ENCODE measurements at regions not wholly inside any gene's neighbourhood (a gene's known extent, or its start where the extent isn't known, plus 50 kb on each side); places are given as distances from the start of the nearest gene placed in this dataset.

DNA sequence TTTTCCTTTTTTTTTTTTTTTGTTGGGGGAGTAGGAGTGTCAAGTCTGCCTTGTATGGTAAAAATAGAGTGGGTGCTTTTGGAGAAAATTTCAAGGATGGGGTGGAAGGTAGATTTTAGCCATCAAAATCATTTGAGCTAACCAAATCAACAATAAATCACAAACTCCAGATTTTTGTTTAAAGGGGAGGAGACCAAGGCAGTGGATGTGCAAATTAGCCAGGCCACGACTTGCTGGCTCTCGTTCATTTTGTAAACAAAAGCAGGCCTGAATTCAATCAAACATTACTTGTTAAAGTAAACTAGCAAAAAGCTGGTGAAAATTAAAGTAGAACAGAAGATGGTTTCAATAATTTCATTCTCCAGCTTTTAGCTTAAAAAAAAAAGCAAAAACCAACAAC lies 387.2 kb downstream of the BMP4 start:
- no peak overlapping the region for H3K27ac ChIP-seq (ENCODE audit: low read depth)
- H2AFZ ChIP-seq: no peak overlapping the region
- H3F3A ChIP-seq (replicated peaks; ENCODE audit: low read depth): no peaks in the 10 kb centered on the region
- peaks cover 15% of the 10 kb centered on the region for H3K4me1 ChIP-seq (ENCODE audit: insufficient read depth)
- no peaks in the 10 kb centered on the region for H3K79me2 ChIP-seq (replicated peaks; ENCODE audit: insufficient read depth)
- TF ChIP-seq ZNF462 (CRISPR knock-in tag; IDR thresholded peaks at IDR 0.05) (no peak), STAT1 (IDR thresholded peaks at IDR 0.05; ENCODE audit: unreplicated experiment) (no peak), ZNF114 (CRISPR knock-in tag; IDR thresholded peaks at IDR 0.05) (no peak), ZNF331 (CRISPR knock-in tag; IDR thresholded peaks at IDR 0.05; ENCODE audit: low read depth) (no peak), JUNB (IDR thresholded peaks at IDR 0.05; ENCODE audit: unreplicated experiment) (no peak), NANOG (IDR thresholded peaks at IDR 0.05; ENCODE audit: borderline replicate concordance) (no peak), CREB1 (CRISPR knock-in tag; IDR thresholded peaks at IDR 0.05; ENCODE audit: low read depth) (no peak), EZH2 (IDR thresholded peaks at IDR 0.05; ENCODE audit: low read depth, unreplicated experiment) (no peak), EZH2phosphoT487 (IDR thresholded peaks at IDR 0.05; ENCODE audit: unreplicated experiment) (no peak), POLR2AphosphoS5 (IDR thresholded peaks at IDR 0.05; ENCODE audit: low read depth) (no peak)
- TF ChIP-seq, protein P1, sequence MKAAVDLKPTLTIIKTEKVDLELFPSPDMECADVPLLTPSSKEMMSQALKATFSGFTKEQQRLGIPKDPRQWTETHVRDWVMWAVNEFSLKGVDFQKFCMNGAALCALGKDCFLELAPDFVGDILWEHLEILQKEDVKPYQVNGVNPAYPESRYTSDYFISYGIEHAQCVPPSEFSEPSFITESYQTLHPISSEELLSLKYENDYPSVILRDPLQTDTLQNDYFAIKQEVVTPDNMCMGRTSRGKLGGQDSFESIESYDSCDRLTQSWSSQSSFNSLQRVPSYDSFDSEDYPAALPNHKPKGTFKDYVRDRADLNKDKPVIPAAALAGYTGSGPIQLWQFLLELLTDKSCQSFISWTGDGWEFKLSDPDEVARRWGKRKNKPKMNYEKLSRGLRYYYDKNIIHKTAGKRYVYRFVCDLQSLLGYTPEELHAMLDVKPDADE (IDR thresholded peaks at IDR 0.05): no peak
- TF ChIP-seq, protein P2, sequence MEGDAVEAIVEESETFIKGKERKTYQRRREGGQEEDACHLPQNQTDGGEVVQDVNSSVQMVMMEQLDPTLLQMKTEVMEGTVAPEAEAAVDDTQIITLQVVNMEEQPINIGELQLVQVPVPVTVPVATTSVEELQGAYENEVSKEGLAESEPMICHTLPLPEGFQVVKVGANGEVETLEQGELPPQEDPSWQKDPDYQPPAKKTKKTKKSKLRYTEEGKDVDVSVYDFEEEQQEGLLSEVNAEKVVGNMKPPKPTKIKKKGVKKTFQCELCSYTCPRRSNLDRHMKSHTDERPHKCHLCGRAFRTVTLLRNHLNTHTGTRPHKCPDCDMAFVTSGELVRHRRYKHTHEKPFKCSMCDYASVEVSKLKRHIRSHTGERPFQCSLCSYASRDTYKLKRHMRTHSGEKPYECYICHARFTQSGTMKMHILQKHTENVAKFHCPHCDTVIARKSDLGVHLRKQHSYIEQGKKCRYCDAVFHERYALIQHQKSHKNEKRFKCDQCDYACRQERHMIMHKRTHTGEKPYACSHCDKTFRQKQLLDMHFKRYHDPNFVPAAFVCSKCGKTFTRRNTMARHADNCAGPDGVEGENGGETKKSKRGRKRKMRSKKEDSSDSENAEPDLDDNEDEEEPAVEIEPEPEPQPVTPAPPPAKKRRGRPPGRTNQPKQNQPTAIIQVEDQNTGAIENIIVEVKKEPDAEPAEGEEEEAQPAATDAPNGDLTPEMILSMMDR (conservative IDR thresholded peaks at IDR 0.05; ENCODE audit: low read depth in 2 of 2): no peak
- TF ChIP-seq, protein P3, sequence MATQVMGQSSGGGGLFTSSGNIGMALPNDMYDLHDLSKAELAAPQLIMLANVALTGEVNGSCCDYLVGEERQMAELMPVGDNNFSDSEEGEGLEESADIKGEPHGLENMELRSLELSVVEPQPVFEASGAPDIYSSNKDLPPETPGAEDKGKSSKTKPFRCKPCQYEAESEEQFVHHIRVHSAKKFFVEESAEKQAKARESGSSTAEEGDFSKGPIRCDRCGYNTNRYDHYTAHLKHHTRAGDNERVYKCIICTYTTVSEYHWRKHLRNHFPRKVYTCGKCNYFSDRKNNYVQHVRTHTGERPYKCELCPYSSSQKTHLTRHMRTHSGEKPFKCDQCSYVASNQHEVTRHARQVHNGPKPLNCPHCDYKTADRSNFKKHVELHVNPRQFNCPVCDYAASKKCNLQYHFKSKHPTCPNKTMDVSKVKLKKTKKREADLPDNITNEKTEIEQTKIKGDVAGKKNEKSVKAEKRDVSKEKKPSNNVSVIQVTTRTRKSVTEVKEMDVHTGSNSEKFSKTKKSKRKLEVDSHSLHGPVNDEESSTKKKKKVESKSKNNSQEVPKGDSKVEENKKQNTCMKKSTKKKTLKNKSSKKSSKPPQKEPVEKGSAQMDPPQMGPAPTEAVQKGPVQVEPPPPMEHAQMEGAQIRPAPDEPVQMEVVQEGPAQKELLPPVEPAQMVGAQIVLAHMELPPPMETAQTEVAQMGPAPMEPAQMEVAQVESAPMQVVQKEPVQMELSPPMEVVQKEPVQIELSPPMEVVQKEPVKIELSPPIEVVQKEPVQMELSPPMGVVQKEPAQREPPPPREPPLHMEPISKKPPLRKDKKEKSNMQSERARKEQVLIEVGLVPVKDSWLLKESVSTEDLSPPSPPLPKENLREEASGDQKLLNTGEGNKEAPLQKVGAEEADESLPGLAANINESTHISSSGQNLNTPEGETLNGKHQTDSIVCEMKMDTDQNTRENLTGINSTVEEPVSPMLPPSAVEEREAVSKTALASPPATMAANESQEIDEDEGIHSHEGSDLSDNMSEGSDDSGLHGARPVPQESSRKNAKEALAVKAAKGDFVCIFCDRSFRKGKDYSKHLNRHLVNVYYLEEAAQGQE (IDR thresholded peaks at IDR 0.05; ENCODE audit: unreplicated experiment): no peak
- H3K36me3 Mint-ChIP-seq (ENCODE audit: low read depth): peaks cover 2% of the 10 kb centered on the region; the same call in 1 of the 3 replicates
- no peak overlapping the region for H3K4me2 ChIP-seq
- H4K20me1 ChIP-seq (replicated peaks; ENCODE audit: insufficient read depth): no peaks in the 10 kb centered on the region
- H3K9me3 Mint-ChIP-seq: peaks cover 6% of the 10 kb centered on the region
- no peak for DNase-seq (ENCODE audit: low spot score)
- ATAC-seq: no peak
- no peak overlapping the region for H3K4me3 ChIP-seq
- no peaks in the 10 kb centered on the region for H3K36me3 ChIP-seq (ENCODE audit: insufficient read depth)
- H3K27me3 Mint-ChIP-seq (ENCODE audit: insufficient read depth, low read depth, poor library complexity): no peaks in the 10 kb centered on the region
- no peaks in the 10 kb centered on the region; the same call in 1 of the 2 replicates for H3K9me2 ChIP-seq (ENCODE audit: insufficient read depth)
- peaks cover 23% of the 10 kb centered on the region for H3K4me1 Mint-ChIP-seq
- H3K4me3 Mint-ChIP-seq: no peak overlapping the region
- no peaks in the 10 kb centered on the region for H3K27me3 ChIP-seq (ENCODE audit: insufficient read depth)
- H3K27ac Mint-ChIP-seq: no peak overlapping the region

Data from GM23338 (cell line).